ENCODE measurements at regions not wholly inside any gene's neighbourhood (a gene's known extent, or its start where the extent isn't known, plus 50 kb on each side); places are given as distances from the start of the nearest gene placed in this dataset.

GRCh38 chr19:28051047-28051446 is 1161.9 kb downstream of the UQCRFS1 start:
- no peak for DNase-seq
- TF ChIP-seq CTCF (IDR thresholded peaks at IDR 0.05), result no peak
- Histone ChIP-seq H3K36me3 (ENCODE audit: insufficient read depth in 1 of 2, low read depth in 1 of 2) (no peaks in the 10 kb centered on the region), H3K27me3 (ENCODE audit: insufficient read depth in 3 of 3, low read length in 2 of 3) (no peaks in the 10 kb centered on the region), H3K4me3 (no peak overlapping the region), H3K27ac (no peak overlapping the region), H3K9me3 (no peaks in the 10 kb centered on the region), H3K4me1 (no peaks in the 10 kb centered on the region)
- no peak for ATAC-seq
- WGBS, 3 donors, result 64 to 68% (median 66%) methylated on average over 6 of the region's 6 CpGs
- intact Hi-C loops (cut with DNase I), result no loop called here

- 92 to 100% (median 92%) methylated on average over 2 of the region's 2 CpGs for WGBS, 3 donors
- Histone ChIP-seq H3K27ac (no peak overlapping the region), H3K27me3 (ENCODE audit: insufficient read depth in 3 of 3, low read length in 2 of 3) (no peaks in the 10 kb centered on the region), H3K4me3 (no peak overlapping the region), H3K4me1 (no peaks in the 10 kb centered on the region), H3K9me3 (no peaks in the 10 kb centered on the region), H3K36me3 (ENCODE audit: insufficient read depth in 1 of 2, low read depth in 1 of 2) (no peaks in the 10 kb centered on the region)
- ATAC-seq (no peak), DNase-seq (no peak)
- intact Hi-C loops (cut with DNase I), result no loop called here
- no peak for TF ChIP-seq CTCF (IDR thresholded peaks at IDR 0.05)
These were observed 1163.1 kb downstream of the UQCRFS1 start for GRCh38 chr19:28049875-28050274.

- ATAC-seq (no peak), DNase-seq (no peak)
- no peaks in the 10 kb centered on the region for H3K36me3 ChIP-seq (ENCODE audit: insufficient read depth in 1 of 2, low read depth in 1 of 2)
- no peak overlapping the region for H3K4me3 ChIP-seq
- WGBS, 3 donors, result 29 to 43% (median 42%) methylated on average over 1 of the region's 1 CpG
- intact Hi-C loops (cut with DNase I), result no loop called here
- TF ChIP-seq CTCF (IDR thresholded peaks at IDR 0.05), result no peak
- H3K27me3 ChIP-seq (ENCODE audit: insufficient read depth in 3 of 3, low read length in 2 of 3), result no peaks in the 10 kb centered on the region
- H3K9me3 ChIP-seq, result no peaks in the 10 kb centered on the region
- H3K4me1 ChIP-seq, result no peaks in the 10 kb centered on the region
- H3K27ac ChIP-seq, result no peak overlapping the region
These were observed 1166.0 kb downstream of the UQCRFS1 start for GRCh38 chr19:28046932-28047331.

- H3K36me3 ChIP-seq (ENCODE audit: insufficient read depth in 1 of 2, low read depth in 1 of 2), result no peaks in the 10 kb centered on the region
- H3K4me3 ChIP-seq, result no peak overlapping the region
- intact Hi-C loops (cut with DNase I), result no loop called here
- no peaks in the 10 kb centered on the region for H3K4me1 ChIP-seq
- WGBS, 3 donors, result 57 to 86% (median 86%) methylated on average over 2 of the region's 2 CpGs
- no peak for ATAC-seq
- H3K27ac ChIP-seq, result no peak overlapping the region
- no peak for TF ChIP-seq CTCF (IDR thresholded peaks at IDR 0.05)
- no peaks in the 10 kb centered on the region for H3K27me3 ChIP-seq (ENCODE audit: insufficient read depth in 3 of 3, low read length in 2 of 3)
- no peak for DNase-seq
- no peaks in the 10 kb centered on the region for H3K9me3 ChIP-seq
These were observed 1167.3 kb downstream of the UQCRFS1 start for GRCh38 chr19:28045621-28046020.

- Histone ChIP-seq H3K4me1 (no peaks in the 10 kb centered on the region), H3K9me3 (no peaks in the 10 kb centered on the region), H3K27ac (no peak overlapping the region), H3K36me3 (ENCODE audit: insufficient read depth in 1 of 2, low read depth in 1 of 2) (no peaks in the 10 kb centered on the region), H3K4me3 (no peak overlapping the region), H3K27me3 (ENCODE audit: insufficient read depth in 3 of 3, low read length in 2 of 3) (no peaks in the 10 kb centered on the region)
- ATAC-seq (no peak), DNase-seq (no peak)
- WGBS, 3 donors, result 76 to 78% (median 78%) methylated on average over 4 of the region's 4 CpGs
- intact Hi-C loops (cut with DNase I), result no loop called here
- no peak for TF ChIP-seq CTCF (IDR thresholded peaks at IDR 0.05)
These were observed 1168.5 kb downstream of the UQCRFS1 start for GRCh38 chr19:28044477-28044876.

Data from psoas muscle (tissue), 7 donors.